Esophagus squamous epithelium (tissue), 4 donors: ENCODE measurements at regions not wholly inside any gene's neighbourhood (a gene's known extent, or its start where the extent isn't known, plus 50 kb on each side); places are given as distances from the start of the nearest gene placed in this dataset.

Experiments
- POLR2A ChIP-seq, 4 donors: fragments of 450-650 bp; IDR thresholded peaks; one replicate each; pipeline ENCODE4 v1.6.1; 2017; ENCODE audit warnings: antibody characterized with exemption in 4 of 4, mild to moderate bottlenecking in 4 of 4, moderate library complexity in 3 of 4
- TF ChIP-seq, protein P1 (sequence below), 6 experiments: fragments of 450-650 bp in 4 of 6; fragments of 200-600 bp in 2 of 6; sonication (generic) in 2 of 6; IDR thresholded peaks; one replicate each; pipeline ENCODE4 v1.5.1; 2016 to 2019; ENCODE audit warnings: antibody characterized with exemption in 6 of 6, mild to moderate bottlenecking in 4 of 6, moderate library complexity in 4 of 6

DNA sequence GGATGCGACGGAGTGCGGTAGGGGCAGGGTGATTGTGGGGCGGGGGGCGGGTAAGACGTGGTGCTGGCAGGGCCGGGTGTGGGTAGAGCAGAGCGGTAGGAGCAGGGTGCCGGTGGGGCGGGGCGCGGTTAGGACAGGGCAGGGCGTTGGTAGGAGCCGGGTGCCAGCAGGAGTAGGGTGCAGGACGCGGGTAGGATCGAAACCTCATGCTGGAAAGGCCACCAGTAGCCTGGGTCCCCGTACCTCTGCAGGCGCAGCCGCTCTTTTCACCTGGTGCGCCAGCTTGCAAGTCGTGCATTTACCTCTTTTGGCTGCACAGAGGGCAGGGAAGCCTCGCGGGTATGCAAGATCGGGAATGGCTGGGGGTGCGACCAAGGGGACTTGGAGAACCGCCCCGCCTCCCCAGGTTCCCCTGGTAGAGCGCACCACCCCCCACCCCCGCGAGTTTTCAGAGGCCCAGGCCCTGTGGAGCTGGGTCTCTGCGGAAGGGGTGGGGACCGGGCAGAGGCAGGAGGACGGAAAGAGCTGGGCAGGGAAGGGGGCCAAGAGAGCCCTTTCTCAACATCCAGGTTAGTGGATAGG, 104.8 kb upstream of the SIMC1 start:
- TF ChIP-seq POLR2A (IDR thresholded peaks at IDR 0.05) = no peak
- TF ChIP-seq, protein P1, sequence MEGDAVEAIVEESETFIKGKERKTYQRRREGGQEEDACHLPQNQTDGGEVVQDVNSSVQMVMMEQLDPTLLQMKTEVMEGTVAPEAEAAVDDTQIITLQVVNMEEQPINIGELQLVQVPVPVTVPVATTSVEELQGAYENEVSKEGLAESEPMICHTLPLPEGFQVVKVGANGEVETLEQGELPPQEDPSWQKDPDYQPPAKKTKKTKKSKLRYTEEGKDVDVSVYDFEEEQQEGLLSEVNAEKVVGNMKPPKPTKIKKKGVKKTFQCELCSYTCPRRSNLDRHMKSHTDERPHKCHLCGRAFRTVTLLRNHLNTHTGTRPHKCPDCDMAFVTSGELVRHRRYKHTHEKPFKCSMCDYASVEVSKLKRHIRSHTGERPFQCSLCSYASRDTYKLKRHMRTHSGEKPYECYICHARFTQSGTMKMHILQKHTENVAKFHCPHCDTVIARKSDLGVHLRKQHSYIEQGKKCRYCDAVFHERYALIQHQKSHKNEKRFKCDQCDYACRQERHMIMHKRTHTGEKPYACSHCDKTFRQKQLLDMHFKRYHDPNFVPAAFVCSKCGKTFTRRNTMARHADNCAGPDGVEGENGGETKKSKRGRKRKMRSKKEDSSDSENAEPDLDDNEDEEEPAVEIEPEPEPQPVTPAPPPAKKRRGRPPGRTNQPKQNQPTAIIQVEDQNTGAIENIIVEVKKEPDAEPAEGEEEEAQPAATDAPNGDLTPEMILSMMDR (IDR thresholded peaks at IDR 0.05) = no peak
